NAMALWA (cell line): ENCODE measurements at regions not wholly inside any gene's neighbourhood (a gene's known extent, or its start where the extent isn't known, plus 50 kb on each side); places are given as distances from the start of the nearest gene placed in this dataset.
A peak's percentile ranks its signal among the peaks of the same experiment; 100 is the strongest.
"Not testable (repeated sequence)": the region's sequence is repeated elsewhere in the genome, so short reads cannot be mapped to it uniquely, and the experiment has no call there.

Experiments
- DNase-seq: peaks from one replicate; pipeline ENCODE4 v3.0.0-alpha.2; 2015; ENCODE audit warnings: low spot score

DNA sequence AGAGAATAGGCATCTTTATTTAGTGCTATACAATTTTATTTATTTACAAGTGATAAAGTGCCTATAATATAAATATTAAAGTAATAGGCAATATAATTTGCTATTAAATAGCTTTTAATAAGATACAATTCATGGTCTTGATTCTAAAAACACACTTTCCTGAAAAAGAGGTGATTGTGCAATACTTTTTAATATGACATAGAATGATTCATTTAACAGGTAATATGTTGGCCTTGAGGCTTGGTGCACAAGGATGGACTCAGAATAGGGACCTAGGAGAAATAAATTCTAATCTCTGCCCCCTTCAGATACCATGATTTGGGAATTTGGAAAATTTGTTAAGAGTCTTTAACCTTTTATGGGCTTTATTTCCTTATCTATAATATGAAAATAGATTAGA, 149.9 kb upstream of the FUT9 start:
- no peak for DNase-seq

DNA sequence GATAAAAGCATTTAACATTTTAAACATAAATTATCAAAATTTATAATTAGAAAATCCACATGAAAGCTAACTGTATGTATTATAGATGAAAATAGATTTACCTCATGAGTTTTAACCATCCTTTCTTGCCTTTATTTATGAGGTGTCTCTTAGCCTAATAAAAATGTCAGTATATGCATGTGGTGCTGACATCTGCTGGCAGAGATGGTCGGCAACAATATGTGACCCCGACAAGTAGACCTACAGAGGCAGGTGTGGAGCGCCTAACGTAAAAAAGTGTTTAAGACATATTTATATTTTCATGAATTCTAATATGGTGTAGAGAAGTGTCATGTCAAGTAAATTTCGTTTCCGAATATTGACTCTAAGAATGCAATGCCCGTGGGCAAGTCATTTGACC, 149.0 kb upstream of the FUT9 start:
- peak; percentile 43 for DNase-seq

DNA sequence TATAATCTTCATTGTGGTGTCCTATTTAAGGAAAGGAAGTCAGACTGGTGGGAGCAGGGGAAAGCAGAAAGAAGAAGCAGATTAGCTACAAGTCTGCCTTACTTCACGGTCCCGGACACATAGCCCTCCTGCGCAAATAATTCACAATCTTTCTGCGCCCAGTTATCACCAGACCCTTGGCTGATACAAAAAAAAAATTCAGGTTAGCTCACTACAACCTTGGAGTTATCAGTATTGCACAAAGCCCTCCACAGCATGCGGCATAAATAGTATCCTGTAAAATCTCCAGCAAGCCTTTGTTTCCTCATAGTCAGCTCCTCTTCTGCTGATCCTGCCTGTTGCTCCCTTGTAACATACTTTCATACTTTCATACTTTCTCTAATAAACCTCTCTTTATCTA, 148.6 kb upstream of the FUT9 start:
- no peak for DNase-seq

DNA sequence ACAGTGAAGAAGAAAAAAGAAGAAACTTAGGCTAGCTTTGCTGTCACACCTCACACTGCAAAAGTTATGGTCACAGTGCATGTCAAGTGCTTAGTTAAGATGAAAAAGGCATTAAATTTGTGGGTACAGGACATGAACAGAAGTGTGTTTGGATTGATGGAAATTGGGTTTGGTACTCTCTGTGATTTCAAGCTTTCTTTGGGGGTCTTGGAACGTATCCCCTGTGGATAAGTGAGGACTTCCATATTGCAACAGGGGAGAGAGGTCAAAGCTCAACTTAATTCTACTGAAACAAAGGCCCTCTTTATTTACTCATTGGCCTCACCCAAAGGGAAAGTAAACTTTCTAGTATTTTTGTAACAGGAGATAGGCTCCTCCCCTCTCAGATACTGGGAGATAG, 138.3 kb upstream of the FUT9 start:
- no peak for DNase-seq

DNA sequence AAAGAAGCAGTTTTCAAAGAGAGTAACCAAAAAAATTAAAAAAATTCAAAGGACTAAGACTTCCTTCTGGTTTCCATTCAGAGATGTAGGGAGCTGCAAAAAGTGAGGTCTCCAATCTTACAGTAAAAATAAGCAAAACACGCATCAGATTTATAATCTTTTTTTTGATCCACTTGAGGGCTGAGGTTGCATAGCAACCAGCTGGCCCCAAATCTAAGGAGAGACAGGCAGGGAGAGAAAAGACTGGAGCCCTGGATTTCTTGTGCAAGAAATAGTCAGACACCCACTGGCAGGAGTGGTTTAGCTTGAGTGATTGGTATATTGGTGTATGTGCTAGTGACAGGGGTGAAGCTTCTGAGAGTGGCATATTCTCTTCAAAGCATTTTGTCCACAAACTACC, 135.9 kb upstream of the FUT9 start:
- DNase-seq: no peak

DNA sequence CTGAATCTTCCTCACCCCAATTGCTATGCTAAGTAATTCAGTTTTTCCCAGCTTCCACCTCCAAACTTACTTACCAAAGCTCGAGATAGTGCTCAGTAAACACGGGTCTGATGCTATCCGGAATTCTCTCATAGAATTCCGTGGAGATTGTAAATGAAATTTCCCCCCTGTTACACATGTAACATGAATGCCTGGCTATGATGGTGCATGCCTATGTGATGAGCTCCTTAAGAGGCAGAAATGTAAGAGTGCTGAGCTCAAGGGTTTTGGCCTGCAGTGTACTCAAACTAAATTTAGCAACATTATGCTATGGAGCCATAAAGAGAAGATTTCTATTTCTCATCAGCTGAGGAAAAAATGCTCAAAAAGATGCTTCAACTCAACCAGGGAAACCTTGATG, 133.4 kb upstream of the FUT9 start:
- no peak for DNase-seq

DNA sequence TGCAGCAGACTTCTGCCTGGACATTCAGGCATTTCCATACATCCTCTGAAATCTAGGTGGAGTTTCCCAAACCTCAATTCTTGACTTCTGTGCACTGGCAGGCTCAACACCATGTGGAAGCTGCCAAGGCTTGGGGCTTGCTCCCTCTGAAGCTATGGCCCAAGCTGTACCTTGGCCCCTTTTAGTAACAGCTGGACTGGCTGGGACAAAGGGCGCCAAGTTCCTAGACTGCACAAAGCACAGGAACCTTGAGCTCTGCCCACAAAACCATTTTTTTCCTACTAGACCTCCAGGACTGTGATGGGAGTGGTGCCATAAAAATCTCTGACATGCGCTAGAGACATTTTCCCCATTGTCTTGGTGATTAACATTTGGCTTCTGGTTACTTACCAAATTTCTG, 127.1 kb upstream of the FUT9 start:
- not testable (repeated sequence) for DNase-seq

DNA sequence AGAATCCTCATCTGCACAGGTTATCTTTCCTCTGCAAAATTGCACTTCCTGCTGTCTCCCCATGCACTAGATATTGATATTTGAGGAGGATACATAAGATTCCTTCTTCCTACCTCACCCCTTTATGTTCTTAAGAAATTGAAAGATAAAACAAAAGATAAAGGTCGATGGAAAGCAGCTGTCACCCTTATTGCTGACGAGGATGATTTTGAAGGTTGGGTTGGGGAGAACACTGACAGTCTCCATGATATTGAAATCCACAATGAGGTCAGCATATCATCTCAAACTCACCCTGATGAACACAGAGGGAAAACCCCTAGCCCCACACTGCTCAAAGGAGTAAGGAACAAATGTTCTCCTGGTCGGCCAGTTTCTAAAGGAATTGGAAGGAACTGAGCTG, 110.6 kb upstream of the FUT9 start:
- DNase-seq: no peak

DNA sequence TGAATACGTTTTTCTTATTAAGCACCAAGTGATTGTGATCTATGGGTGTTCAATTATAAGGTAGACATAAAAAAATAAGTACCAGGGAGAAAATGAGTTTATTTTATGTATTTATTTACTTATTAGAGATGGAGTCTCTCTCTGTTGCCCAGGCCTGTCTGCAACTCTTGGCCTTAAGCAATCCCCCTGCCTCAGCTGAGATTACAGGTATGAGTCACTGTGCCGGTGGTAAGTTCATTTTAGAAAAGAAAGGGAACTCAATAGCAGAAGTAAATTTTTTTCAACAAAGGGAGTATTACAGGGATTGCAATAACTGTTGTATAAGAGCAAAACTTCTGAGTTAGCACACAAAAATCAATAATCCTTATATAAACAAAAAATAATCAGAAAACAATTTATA, 98.7 kb upstream of the FUT9 start:
- no peak for DNase-seq

DNA sequence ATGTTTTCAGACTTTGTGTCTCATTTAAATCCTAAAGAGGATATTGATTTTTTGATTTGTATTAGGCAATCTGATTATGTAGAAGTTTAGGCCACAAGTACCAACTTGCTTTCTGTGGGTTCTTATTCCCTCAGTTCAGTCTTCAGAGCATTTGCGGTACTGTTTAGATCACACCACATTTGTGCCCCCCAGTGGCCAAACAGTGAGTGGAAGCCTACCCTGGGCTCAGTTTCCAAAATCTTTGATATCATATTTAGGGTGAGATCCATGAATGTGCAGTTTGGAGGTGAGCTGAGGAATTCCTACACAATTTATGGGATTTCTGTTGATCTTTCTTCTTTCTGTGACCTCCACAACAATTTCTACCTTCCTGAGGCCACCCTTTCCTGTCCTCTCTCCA, 92.3 kb upstream of the FUT9 start:
- DNase-seq: peak; percentile 55

DNA sequence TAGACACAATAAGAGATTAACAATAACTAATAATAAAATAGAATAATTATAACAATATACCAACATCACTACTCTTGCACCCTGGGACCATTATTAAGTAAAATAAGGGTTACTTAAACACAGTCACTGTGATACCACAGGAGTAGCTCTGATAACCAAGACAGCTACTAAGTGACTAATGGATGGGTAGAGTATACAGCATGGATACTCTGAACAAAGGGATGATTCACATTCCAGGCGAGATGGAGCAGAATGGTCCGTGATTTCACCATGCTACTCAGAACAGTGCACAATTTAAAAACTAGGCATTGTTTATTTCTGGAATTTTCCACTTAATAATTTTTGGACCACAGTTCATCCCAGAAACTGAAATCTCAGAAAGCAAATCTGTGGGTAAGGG, 80.0 kb upstream of the FUT9 start:
- no peak for DNase-seq

DNA sequence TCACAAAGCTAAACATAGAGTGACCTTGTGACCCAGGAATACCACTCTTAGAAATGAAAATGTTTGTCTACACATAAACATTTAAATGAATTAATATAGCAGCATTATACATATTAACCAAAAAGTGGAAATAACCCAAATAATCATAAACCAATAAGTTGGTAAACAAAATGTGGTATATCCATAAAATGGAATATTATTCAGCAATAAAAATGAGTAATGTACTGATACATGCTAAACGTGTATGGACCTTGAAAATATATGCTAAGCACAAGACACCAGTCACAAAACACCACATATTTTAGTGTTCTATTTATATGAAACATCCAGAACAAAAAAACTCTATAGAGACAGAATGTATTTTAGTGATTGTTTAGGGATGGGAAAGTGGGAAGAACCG, 68.9 kb upstream of the FUT9 start:
- no peak for DNase-seq

DNA sequence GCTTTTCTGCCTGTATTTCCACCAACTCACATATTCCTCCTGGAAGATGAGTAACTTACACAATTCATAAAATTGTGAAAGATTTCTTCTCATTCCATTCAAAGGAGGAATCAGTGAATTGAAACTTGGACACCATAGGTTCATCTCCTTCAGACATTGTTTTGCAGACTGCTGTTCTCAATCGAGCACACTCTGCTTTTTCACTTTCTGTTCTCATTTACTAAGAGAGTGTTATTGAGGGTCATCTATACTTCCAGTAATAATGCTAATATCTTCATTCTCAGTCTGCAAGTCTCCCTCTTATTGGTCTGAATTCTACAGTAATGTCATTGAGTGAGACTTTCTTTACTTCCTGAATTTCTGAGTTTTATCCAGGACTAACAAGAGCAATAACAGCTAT, 67.5 kb upstream of the FUT9 start:
- no peak for DNase-seq

DNA sequence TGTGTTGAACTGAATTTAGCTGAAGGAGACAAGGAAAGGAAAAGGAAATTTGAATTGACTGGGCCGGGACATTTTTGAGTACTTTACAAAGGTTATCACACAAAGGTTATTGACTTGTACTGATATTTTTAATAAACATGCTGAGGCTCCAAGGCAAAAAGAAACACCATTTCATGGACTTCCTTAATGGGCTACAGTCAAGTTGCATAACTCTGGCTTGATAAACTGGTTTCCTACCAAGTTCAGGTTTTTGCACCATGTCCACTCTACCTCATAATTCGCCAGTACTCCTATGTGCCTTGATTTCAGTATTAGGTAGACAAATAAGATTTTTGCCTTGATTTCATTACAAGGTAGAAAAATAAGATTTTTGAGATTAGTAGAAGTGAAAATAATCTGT, 65.8 kb upstream of the FUT9 start:
- no peak for DNase-seq

DNA sequence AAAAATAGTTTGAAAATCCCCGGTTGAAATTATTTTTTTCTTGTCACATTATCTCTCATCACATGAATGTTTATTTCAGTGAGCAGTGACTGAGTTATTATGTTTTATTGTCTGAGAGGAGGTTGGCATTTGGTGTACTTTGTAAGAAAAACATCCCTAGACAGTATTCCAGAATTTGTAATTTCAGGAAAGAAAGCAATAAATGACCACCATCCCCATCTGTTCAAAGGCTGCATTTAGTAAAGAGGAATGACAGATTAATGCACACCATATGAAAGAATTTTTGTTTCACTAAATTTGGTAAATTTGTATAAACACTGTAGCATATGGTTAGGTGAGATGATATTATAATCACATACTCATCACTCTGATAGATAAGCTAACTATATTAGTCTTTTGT, 57.1 kb upstream of the FUT9 start:
- no peak for DNase-seq

DNA sequence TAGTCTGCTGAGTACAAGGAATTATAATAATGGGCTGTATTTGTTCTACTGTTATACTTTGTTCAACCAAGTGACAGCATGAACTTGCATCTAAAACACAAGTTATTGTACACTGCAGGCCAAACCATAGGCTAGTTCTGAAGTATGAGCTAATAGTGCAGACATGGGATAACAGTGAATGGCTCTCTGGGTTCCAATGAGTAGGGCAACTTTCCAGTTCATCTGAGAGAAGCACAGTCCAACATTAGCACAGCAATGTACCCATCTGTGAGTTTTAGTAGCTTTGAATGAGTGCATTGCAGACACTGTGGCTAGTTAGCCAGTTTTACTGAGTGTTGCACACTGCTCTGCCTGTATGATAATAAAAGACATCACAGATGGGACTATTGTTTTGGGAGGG, 56.5 kb upstream of the FUT9 start:
- DNase-seq: no peak
